C4-2B (cell line): ENCODE measurements at regions not wholly inside any gene's neighbourhood (a gene's known extent, or its start where the extent isn't known, plus 50 kb on each side); places are given as distances from the start of the nearest gene placed in this dataset.

Experiments
- CTCF ChIP-seq: fragments of 450-650 bp; conservative IDR thresholded peaks from 2 replicates; pipeline ENCODE4 v1.5.1; 2017; ENCODE audit warnings: mild to moderate bottlenecking
- ZFX ChIP-seq: fragments of 450-650 bp; IDR thresholded peaks from 2 replicates; pipeline ENCODE4 v1.6.1; 2017

DNA sequence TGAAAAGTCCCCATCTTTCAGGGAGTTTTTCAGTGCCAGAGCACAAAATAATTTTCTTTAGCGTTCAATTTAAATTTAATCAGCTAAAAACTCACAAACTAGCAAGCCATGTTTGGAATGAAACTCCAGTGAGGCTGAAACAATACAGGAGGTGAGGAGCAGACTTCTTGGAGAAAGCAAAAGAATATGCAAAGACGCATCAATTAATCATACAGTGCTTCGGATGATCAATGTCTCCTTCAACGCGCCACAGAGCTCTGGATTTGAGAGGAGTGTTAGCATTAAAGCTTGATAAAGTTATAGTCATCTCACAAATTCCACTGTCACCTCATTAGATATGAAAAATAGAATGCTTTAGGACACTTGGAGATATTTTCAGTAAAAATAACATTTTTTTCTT, 248.0 kb downstream of the WDR11 start:
- no peak for TF ChIP-seq CTCF
- TF ChIP-seq ZFX, result no peak
